ENCODE measurements at regions not wholly inside any gene's neighbourhood (a gene's known extent, or its start where the extent isn't known, plus 50 kb on each side); places are given as distances from the start of the nearest gene placed in this dataset.
"Not testable (repeated sequence)": the region's sequence is repeated elsewhere in the genome, so short reads cannot be mapped to it uniquely, and the experiment has no call there.

- Histone ChIP-seq H3K36me3 (ENCODE audit: control insufficient read depth in 3 of 3, insufficient read depth in 3 of 3, low read length in 3 of 3) (no peaks in the 10 kb centered on the region), H3K9me3 (ENCODE audit: control insufficient read depth in 3 of 3, low read length in 3 of 3) (peaks cover 0 to 2% (median 0%) of the 10 kb centered on the region in 3 donors), H3K9ac (ENCODE audit: low read depth in 1 of 3, low read length in 3 of 3) (no peak overlapping the region), H3K4me1 (ENCODE audit: control insufficient read depth in 3 of 3, insufficient read depth in 3 of 3, low read length in 3 of 3) (no peaks in the 10 kb centered on the region), H3K27me3 (ENCODE audit: control insufficient read depth in 3 of 3, insufficient read depth in 3 of 3, low read length in 3 of 3) (no peaks in the 10 kb centered on the region), H3K27ac (ENCODE audit: low read depth, low read length) (no peak overlapping the region), H3K4me3 (ENCODE audit: low read length in 3 of 3) (no peak overlapping the region)
These were observed 141.6 kb upstream of the SPRED1 start for GRCh38 chr15:38111070-38111469.

- Histone ChIP-seq H3K9me3 (ENCODE audit: control insufficient read depth in 3 of 3, low read length in 3 of 3) (peaks cover 0 to 2% (median 0%) of the 10 kb centered on the region in 3 donors), H3K9ac (ENCODE audit: low read depth in 1 of 3, low read length in 3 of 3) (no peak overlapping the region), H3K27me3 (ENCODE audit: control insufficient read depth in 3 of 3, insufficient read depth in 3 of 3, low read length in 3 of 3) (no peaks in the 10 kb centered on the region), H3K27ac (ENCODE audit: low read depth, low read length) (no peak overlapping the region), H3K4me3 (ENCODE audit: low read length in 3 of 3) (no peak overlapping the region), H3K4me1 (ENCODE audit: control insufficient read depth in 3 of 3, insufficient read depth in 3 of 3, low read length in 3 of 3) (no peaks in the 10 kb centered on the region), H3K36me3 (ENCODE audit: control insufficient read depth in 3 of 3, insufficient read depth in 3 of 3, low read length in 3 of 3) (no peaks in the 10 kb centered on the region)
These were observed 140.2 kb upstream of the SPRED1 start for GRCh38 chr15:38112406-38112805.

GRCh38 chr15:38115121-38115520 is 137.5 kb upstream of the SPRED1 start:
- H3K36me3 ChIP-seq (ENCODE audit: control insufficient read depth in 3 of 3, insufficient read depth in 3 of 3, low read length in 3 of 3): no peaks in the 10 kb centered on the region
- no peak overlapping the region for H3K9ac ChIP-seq (ENCODE audit: low read depth in 1 of 3, low read length in 3 of 3)
- H3K4me3 ChIP-seq (ENCODE audit: low read length in 3 of 3): no peak overlapping the region
- H3K4me1 ChIP-seq (ENCODE audit: control insufficient read depth in 3 of 3, insufficient read depth in 3 of 3, low read length in 3 of 3): no peaks in the 10 kb centered on the region
- no peak overlapping the region for H3K27ac ChIP-seq (ENCODE audit: low read depth, low read length)
- peaks cover 0 to 2% (median 0%) of the 10 kb centered on the region in 3 donors for H3K9me3 ChIP-seq (ENCODE audit: control insufficient read depth in 3 of 3, low read length in 3 of 3)
- no peaks in the 10 kb centered on the region for H3K27me3 ChIP-seq (ENCODE audit: control insufficient read depth in 3 of 3, insufficient read depth in 3 of 3, low read length in 3 of 3)

- no peak overlapping the region for H3K27ac ChIP-seq (ENCODE audit: low read depth, low read length)
- no peaks in the 10 kb centered on the region for H3K27me3 ChIP-seq (ENCODE audit: control insufficient read depth in 3 of 3, insufficient read depth in 3 of 3, low read length in 3 of 3)
- H3K4me1 ChIP-seq (ENCODE audit: control insufficient read depth in 3 of 3, insufficient read depth in 3 of 3, low read length in 3 of 3): no peaks in the 10 kb centered on the region
- no peak overlapping the region for H3K4me3 ChIP-seq (ENCODE audit: low read length in 3 of 3)
- H3K36me3 ChIP-seq (ENCODE audit: control insufficient read depth in 3 of 3, insufficient read depth in 3 of 3, low read length in 3 of 3): no peaks in the 10 kb centered on the region
- no peaks in the 10 kb centered on the region for H3K9me3 ChIP-seq (ENCODE audit: control insufficient read depth in 3 of 3, low read length in 3 of 3)
- no peak overlapping the region for H3K9ac ChIP-seq (ENCODE audit: low read depth in 1 of 3, low read length in 3 of 3)
These were observed 134.9 kb upstream of the SPRED1 start for GRCh38 chr15:38117781-38118180.

GRCh38 chr15:38119865-38120264 is 132.8 kb upstream of the SPRED1 start:
- H3K9me3 ChIP-seq (ENCODE audit: control insufficient read depth in 3 of 3, low read length in 3 of 3); H3K4me3 ChIP-seq (ENCODE audit: low read length in 3 of 3); H3K27me3 ChIP-seq (ENCODE audit: control insufficient read depth in 3 of 3, insufficient read depth in 3 of 3, low read length in 3 of 3); H3K27ac ChIP-seq (ENCODE audit: low read depth, low read length); H3K4me1 ChIP-seq (ENCODE audit: control insufficient read depth in 3 of 3, insufficient read depth in 3 of 3, low read length in 3 of 3); H3K36me3 ChIP-seq (ENCODE audit: control insufficient read depth in 3 of 3, insufficient read depth in 3 of 3, low read length in 3 of 3); H3K9ac ChIP-seq (ENCODE audit: low read depth in 1 of 3, low read length in 3 of 3): not testable (repeated sequence)

GRCh38 chr15:38127306-38127771 is 125.3 kb upstream of the SPRED1 start:
- no peak overlapping the region for H3K4me3 ChIP-seq (ENCODE audit: low read length in 3 of 3)
- no peak overlapping the region for H3K9ac ChIP-seq (ENCODE audit: low read depth in 1 of 3, low read length in 3 of 3)
- no peaks in the 10 kb centered on the region for H3K27me3 ChIP-seq (ENCODE audit: control insufficient read depth in 3 of 3, insufficient read depth in 3 of 3, low read length in 3 of 3)
- H3K36me3 ChIP-seq (ENCODE audit: control insufficient read depth in 3 of 3, insufficient read depth in 3 of 3, low read length in 3 of 3): no peaks in the 10 kb centered on the region
- H3K9me3 ChIP-seq (ENCODE audit: control insufficient read depth in 3 of 3, low read length in 3 of 3): no peaks in the 10 kb centered on the region
- H3K4me1 ChIP-seq (ENCODE audit: control insufficient read depth in 3 of 3, insufficient read depth in 3 of 3, low read length in 3 of 3): peaks cover 4 to 11% (median 7%) of the 10 kb centered on the region in 3 donors
- H3K27ac ChIP-seq (ENCODE audit: low read depth, low read length): peak overlapping the region; percentile 86

GRCh38 chr15:38128341-38128781 is 124.3 kb upstream of the SPRED1 start:
- no peak overlapping the region for H3K9ac ChIP-seq (ENCODE audit: low read depth in 1 of 3, low read length in 3 of 3)
- H3K4me1 ChIP-seq (ENCODE audit: control insufficient read depth in 3 of 3, insufficient read depth in 3 of 3, low read length in 3 of 3): peaks cover 4 to 11% (median 7%) of the 10 kb centered on the region in 3 donors
- H3K9me3 ChIP-seq (ENCODE audit: control insufficient read depth in 3 of 3, low read length in 3 of 3): no peaks in the 10 kb centered on the region
- H3K4me3 ChIP-seq (ENCODE audit: low read length in 3 of 3): no peak overlapping the region
- H3K36me3 ChIP-seq (ENCODE audit: control insufficient read depth in 3 of 3, insufficient read depth in 3 of 3, low read length in 3 of 3): no peaks in the 10 kb centered on the region
- H3K27ac ChIP-seq (ENCODE audit: low read depth, low read length): peak overlapping the region; percentile 86
- no peaks in the 10 kb centered on the region for H3K27me3 ChIP-seq (ENCODE audit: control insufficient read depth in 3 of 3, insufficient read depth in 3 of 3, low read length in 3 of 3)

- Histone ChIP-seq H3K27me3 (ENCODE audit: control insufficient read depth in 3 of 3, insufficient read depth in 3 of 3, low read length in 3 of 3) (no peaks in the 10 kb centered on the region), H3K27ac (ENCODE audit: low read depth, low read length) (peak overlapping the region; percentile 86), H3K9me3 (ENCODE audit: control insufficient read depth in 3 of 3, low read length in 3 of 3) (no peaks in the 10 kb centered on the region), H3K4me3 (ENCODE audit: low read length in 3 of 3) (no peak overlapping the region), H3K9ac (ENCODE audit: low read depth in 1 of 3, low read length in 3 of 3) (no peak overlapping the region), H3K36me3 (ENCODE audit: control insufficient read depth in 3 of 3, insufficient read depth in 3 of 3, low read length in 3 of 3) (no peaks in the 10 kb centered on the region), H3K4me1 (ENCODE audit: control insufficient read depth in 3 of 3, insufficient read depth in 3 of 3, low read length in 3 of 3) (peaks cover 4 to 11% (median 7%) of the 10 kb centered on the region in 3 donors)
These were observed 123.7 kb upstream of the SPRED1 start for GRCh38 chr15:38128921-38129320.

GRCh38 chr15:38129531-38130204 is 123.0 kb upstream of the SPRED1 start:
- Histone ChIP-seq H3K4me1 (ENCODE audit: control insufficient read depth in 3 of 3, insufficient read depth in 3 of 3, low read length in 3 of 3) (peaks cover 4 to 11% (median 7%) of the 10 kb centered on the region in 3 donors), H3K4me3 (ENCODE audit: low read length in 3 of 3) (peak overlapping the region in 1 of 3 donors; percentile 54), H3K27me3 (ENCODE audit: control insufficient read depth in 3 of 3, insufficient read depth in 3 of 3, low read length in 3 of 3) (no peaks in the 10 kb centered on the region), H3K27ac (ENCODE audit: low read depth, low read length) (peak overlapping the region; percentile 86), H3K36me3 (ENCODE audit: control insufficient read depth in 3 of 3, insufficient read depth in 3 of 3, low read length in 3 of 3) (no peaks in the 10 kb centered on the region), H3K9ac (ENCODE audit: low read depth in 1 of 3, low read length in 3 of 3) (peak overlapping the region in 2 of 3 donors; percentile 42 to 51), H3K9me3 (ENCODE audit: control insufficient read depth in 3 of 3, low read length in 3 of 3) (no peaks in the 10 kb centered on the region)

- Histone ChIP-seq H3K27me3 (ENCODE audit: control insufficient read depth in 3 of 3, insufficient read depth in 3 of 3, low read length in 3 of 3) (no peaks in the 10 kb centered on the region), H3K9me3 (ENCODE audit: control insufficient read depth in 3 of 3, low read length in 3 of 3) (no peaks in the 10 kb centered on the region), H3K36me3 (ENCODE audit: control insufficient read depth in 3 of 3, insufficient read depth in 3 of 3, low read length in 3 of 3) (no peaks in the 10 kb centered on the region), H3K9ac (ENCODE audit: low read depth in 1 of 3, low read length in 3 of 3) (peak overlapping the region in 2 of 3 donors; percentile 42 to 49), H3K27ac (ENCODE audit: low read depth, low read length) (peak overlapping the region; percentile 86), H3K4me3 (ENCODE audit: low read length in 3 of 3) (peak overlapping the region in 2 of 3 donors; percentile 52 to 54), H3K4me1 (ENCODE audit: control insufficient read depth in 3 of 3, insufficient read depth in 3 of 3, low read length in 3 of 3) (peaks cover 4 to 11% (median 7%) of the 10 kb centered on the region in 3 donors)
These were observed 122.5 kb upstream of the SPRED1 start for GRCh38 chr15:38130205-38130567.

Measured in skeletal muscle tissue (tissue), 3 donors.